NT2/D1 (cell line): ENCODE measurements at regions not wholly inside any gene's neighbourhood (a gene's known extent, or its start where the extent isn't known, plus 50 kb on each side); places are given as distances from the start of the nearest gene placed in this dataset.

ENCODE experiments used
- DNase-seq: peaks from one replicate; pipeline ENCODE4 v3.0.0-alpha.2; 2011; ENCODE audit warnings: low read depth, low spot score
- H3K27me3 ChIP-seq: 2 replicates; pipeline ENCODE4 v1.6.0; 2011; ENCODE audit warnings: mild to moderate bottlenecking; ENCODE audit not compliant: insufficient read length, insufficient read depth
- H3K36me3 ChIP-seq: 2 replicates; pipeline ENCODE4 v1.6.1; 2011; ENCODE audit warnings: mild to moderate bottlenecking, low read length, mixed read lengths; ENCODE audit not compliant: insufficient read depth, insufficient read length
- H3K4me1 ChIP-seq: 2 replicates; pipeline ENCODE4 v1.5.1; 2011; ENCODE audit not compliant: insufficient read depth, insufficient read length
- H3K4me3 ChIP-seq: 2 replicates; pipeline ENCODE4 v1.5.1; 2011; ENCODE audit warnings: low read depth; ENCODE audit not compliant: insufficient read length
- H3K9ac ChIP-seq: 2 replicates; pipeline ENCODE4 v1.6.0; 2011; ENCODE audit warnings: low read depth; ENCODE audit not compliant: insufficient read length
- H3K9me3 ChIP-seq: 2 replicates; pipeline ENCODE4 v1.5.1; 2011; ENCODE audit warnings: mild to moderate bottlenecking, low read length; ENCODE audit not compliant: insufficient read depth
- SUZ12 ChIP-seq: IDR thresholded peaks from 2 replicates; pipeline ENCODE4 v1.6.1; 2011; ENCODE audit not compliant: insufficient read length, insufficient read depth; ENCODE audit errors: extremely low read depth
- YY1 ChIP-seq: IDR thresholded peaks from 2 replicates; pipeline ENCODE4 v1.6.1; 2011; ENCODE audit not compliant: insufficient read length, insufficient read depth
- ZNF274 ChIP-seq: IDR thresholded peaks from 2 replicates; pipeline ENCODE4 v1.6.1; 2011; ENCODE audit warnings: mild to moderate bottlenecking, low read depth, low read length

DNA sequence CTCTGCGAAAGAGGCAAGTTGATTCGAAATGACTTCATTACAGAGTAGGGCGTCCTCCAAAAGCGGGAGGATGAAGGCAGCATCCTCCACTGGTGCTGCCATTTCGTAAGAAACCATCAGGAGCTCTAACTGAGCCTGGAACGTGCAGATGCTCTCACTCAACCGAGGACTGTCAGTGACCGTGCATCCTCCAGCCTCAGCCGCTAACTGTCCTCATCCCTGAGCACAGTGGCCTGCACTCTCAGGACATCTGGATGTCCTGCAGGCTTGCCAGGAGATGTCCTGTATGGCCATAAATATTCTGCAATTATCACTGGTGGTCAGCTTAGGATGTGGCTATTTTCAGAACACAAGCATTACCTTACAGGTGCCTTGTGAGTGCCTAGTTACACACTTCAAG, 107.1 kb upstream of the ADRA2C start:
- TF ChIP-seq SUZ12 (no peak), ZNF274 (no peak), YY1 (no peak)
- no peak for DNase-seq
- H3K4me1 ChIP-seq = peaks cover 26% of the 10 kb centered on the region
- H3K27me3 ChIP-seq = peaks cover 5% of the 10 kb centered on the region
- H3K9ac ChIP-seq = no peak overlapping the region
- no peak overlapping the region for H3K4me3 ChIP-seq
- no peaks in the 10 kb centered on the region for H3K9me3 ChIP-seq
- no peaks in the 10 kb centered on the region for H3K36me3 ChIP-seq

DNA sequence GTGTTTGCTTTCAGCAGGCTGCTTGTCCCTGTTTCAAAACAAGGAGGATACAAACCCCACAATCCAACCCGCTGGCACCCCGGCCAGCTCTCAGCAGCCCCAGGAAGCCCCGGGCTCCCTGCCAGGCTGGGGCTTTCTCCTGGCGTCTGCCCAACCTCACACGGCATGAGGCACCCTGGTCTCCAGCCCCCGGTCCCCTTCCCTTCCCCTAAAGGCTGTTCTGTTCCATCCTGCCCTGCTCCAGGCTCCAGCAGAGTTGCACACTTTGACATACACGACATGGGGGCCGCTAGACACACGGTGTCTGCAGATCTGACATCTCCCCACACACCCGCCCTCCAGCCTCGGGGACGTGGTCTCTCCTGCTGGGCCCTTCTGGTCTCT, 107.7 kb upstream of the ADRA2C start:
- no peak overlapping the region for H3K4me3 ChIP-seq
- TF ChIP-seq YY1 (no peak), ZNF274 (no peak), SUZ12 (no peak)
- no peaks in the 10 kb centered on the region for H3K9me3 ChIP-seq
- DNase-seq = no peak
- H3K36me3 ChIP-seq = no peaks in the 10 kb centered on the region
- H3K4me1 ChIP-seq = peaks cover 26% of the 10 kb centered on the region
- no peak overlapping the region for H3K9ac ChIP-seq
- no peaks in the 10 kb centered on the region for H3K27me3 ChIP-seq

DNA sequence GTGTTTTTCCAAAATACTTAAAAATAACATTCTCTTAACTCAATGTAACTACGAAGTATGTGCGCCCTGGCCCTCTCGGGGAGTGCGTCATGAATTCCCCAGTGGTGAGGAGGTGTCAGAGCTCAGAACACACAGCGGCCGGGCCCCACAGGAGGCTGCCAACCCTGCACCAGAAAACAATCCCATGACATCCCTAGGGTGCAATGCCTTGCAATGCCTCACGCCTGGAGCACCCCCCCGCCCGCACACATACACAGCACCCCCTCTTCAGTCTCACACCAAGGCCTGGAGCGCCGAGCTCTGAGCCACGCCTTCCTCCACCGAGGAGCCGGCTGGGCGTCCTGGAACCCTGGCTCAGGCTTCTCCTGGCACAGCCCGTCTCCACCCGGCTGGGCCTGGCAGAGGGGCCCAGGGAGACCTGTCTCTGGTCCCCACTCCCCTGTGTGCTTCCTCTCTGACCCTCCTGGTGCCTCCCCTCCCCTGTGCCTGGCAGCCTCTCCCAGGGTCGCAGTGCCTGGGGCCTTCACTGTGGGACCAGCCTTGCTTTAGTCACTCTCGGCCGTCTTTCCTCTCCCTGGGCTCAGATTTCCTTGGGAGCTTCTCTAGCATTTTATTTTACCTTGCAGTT, 108.2 kb upstream of the ADRA2C start:
- H3K36me3 ChIP-seq = no peaks in the 10 kb centered on the region
- DNase-seq = no peak
- H3K4me1 ChIP-seq = peaks cover 26% of the 10 kb centered on the region
- no peak for TF ChIP-seq YY1
- no peaks in the 10 kb centered on the region for H3K27me3 ChIP-seq
- no peak overlapping the region for H3K9ac ChIP-seq
- no peak overlapping the region for H3K4me3 ChIP-seq
- no peaks in the 10 kb centered on the region for H3K9me3 ChIP-seq

DNA sequence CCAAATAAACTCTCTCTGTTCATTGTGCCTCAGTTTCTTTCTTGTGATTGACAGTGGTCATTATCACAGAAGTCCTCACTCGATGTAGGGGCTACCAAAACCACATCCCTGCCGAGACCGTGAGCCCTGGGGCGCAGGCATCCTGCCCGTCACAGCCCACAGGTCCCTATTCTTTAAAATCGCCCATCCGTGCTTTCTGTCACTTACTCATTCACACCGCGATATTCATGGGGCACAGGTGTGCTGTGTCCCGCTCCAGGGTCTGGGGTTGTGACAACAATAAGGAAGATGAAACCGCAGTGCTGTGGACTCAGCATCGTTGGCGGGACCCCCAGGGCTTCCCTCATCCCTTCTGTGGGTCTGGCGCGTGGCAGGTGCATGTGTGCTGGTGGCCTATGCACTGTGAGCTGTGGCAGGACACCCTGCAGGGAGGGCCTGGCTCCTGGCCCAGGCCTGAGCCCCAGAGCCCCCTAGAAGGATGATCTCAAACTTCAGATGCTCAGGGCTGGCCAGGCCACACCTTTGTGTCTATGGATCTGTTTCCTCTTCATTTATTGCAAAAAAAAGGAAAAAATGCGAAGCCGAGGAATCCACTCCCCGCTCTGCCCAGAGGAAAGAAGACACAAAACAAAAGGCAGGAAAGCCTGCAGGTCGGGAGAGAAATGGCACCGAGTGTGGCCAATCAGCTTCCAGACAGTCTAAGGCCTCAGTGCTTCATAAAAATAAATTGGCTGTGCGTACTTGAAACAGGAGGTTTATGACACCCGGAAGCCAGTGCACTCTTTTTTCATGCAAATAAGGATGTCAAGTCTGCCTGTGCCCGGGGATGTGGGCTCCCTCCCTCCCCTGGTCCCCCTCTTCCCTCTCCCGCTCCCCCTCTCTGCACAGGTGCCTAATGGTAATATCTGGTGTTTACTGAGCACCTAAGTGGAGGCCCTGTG, 109.5 kb upstream of the ADRA2C start:
- no peaks in the 10 kb centered on the region for H3K27me3 ChIP-seq
- no peak overlapping the region for H3K9ac ChIP-seq
- no peak for DNase-seq
- no peaks in the 10 kb centered on the region for H3K9me3 ChIP-seq
- no peaks in the 10 kb centered on the region for H3K36me3 ChIP-seq
- no peak overlapping the region for H3K4me3 ChIP-seq
- peaks cover 34% of the 10 kb centered on the region for H3K4me1 ChIP-seq
- no peak for TF ChIP-seq ZNF274
- TF ChIP-seq SUZ12 = no peak
- TF ChIP-seq YY1 = no peak

DNA sequence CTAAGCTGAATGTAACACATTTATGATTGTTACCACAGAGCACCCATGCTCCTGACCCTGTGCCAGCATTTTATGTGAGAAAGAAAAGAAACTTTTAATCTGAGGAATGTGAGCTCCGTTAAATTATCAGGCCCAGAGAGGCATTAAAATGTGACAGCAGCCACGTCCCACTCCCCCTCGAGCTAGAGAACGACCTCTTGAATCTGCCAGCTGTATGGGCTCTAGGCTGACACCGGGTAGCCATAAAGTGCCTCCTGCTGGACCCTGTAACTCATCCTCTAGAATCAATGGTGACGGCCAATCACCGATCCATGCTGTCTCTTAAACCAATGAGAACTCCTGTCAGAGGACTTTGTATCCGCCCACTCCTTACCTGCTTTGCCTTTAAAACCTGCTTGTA, 110.2 kb upstream of the ADRA2C start:
- Histone ChIP-seq H3K9me3 (no peaks in the 10 kb centered on the region), H3K36me3 (no peaks in the 10 kb centered on the region), H3K9ac (no peak overlapping the region), H3K4me3 (no peak overlapping the region), H3K27me3 (peaks cover under 1% of the 10 kb centered on the region), H3K4me1 (peaks cover 34% of the 10 kb centered on the region)
- DNase-seq = no peak
- no peak for TF ChIP-seq YY1
- no peak for TF ChIP-seq SUZ12

DNA sequence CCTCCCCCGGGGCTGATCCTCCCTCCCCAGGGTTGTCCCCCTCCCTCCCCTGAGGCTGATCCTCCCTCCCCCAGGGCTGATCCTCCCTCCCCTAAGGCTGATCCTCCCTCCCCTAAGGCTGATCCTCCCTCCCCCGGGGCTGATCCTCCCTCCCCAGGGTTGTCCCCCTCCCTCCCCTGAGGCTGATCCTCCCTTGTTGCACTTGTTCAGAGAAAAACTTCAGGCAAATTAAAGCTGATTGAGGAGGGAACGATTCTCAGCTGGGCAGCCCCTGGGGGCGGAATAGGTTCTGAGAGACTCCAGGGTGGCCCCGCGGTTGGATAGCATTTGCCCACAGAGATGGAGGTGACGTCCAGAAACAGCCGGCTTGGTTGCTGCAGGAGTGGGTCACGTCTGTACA, 110.7 kb upstream of the ADRA2C start:
- H3K4me3 ChIP-seq = no peak overlapping the region
- TF ChIP-seq SUZ12 (no peak), ZNF274 (no peak), YY1 (no peak)

DNA sequence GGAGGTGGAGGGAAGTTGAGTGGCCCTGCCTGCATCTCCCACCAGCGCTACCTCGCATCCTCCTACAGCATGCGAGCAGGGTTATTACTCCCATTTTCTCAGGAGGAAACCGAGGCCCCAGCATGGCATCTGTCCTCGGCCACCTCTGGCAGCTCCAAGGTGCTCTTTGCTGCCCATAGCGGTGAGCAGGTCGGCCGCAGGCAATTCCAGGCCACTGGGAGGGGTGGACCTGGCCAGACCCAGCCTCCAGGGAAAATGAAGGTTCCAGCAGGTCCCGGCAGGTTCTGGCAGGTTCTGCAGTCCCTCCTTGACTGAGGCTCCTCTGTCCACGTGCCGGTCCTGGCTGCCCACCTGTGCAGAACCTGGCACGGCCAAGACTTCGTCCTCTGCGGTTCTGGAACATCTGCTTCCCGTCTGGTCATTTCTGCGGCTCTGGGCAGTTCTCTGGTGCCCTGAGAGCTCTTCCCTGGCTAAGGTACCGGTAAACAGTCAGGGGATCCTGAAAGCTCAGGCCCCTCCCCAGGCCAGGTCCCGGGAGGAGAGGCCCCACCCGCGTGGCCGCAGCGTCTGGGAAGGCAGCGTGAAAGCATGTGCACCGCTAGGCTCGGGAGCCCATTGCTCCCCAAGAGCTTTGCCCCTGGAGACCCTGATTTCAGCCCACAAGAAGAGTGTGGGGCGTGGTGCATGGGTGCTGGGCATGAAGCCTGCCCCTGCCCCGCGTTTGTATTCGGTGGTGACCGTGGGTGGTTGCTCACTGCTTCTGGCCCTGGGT, 112.0 kb upstream of the ADRA2C start:
- Histone ChIP-seq H3K4me1 (peaks cover 20% of the 10 kb centered on the region), H3K9me3 (no peaks in the 10 kb centered on the region), H3K4me3 (no peak overlapping the region), H3K9ac (no peak overlapping the region), H3K36me3 (no peaks in the 10 kb centered on the region), H3K27me3 (peaks cover 13% of the 10 kb centered on the region)
- no peak for DNase-seq
- no peak for TF ChIP-seq ZNF274

More for the DNA sequence above, 110.7 kb upstream of the ADRA2C start:
- no peak for DNase-seq
- peaks cover 5% of the 10 kb centered on the region for H3K27me3 ChIP-seq
- H3K36me3 ChIP-seq = no peaks in the 10 kb centered on the region
- H3K4me1 ChIP-seq = peaks cover 31% of the 10 kb centered on the region
- no peaks in the 10 kb centered on the region for H3K9me3 ChIP-seq
- H3K9ac ChIP-seq = no peak overlapping the region
